Cardiac fibroblast (primary cell): ENCODE measurements at regions not wholly inside any gene's neighbourhood (a gene's known extent, or its start where the extent isn't known, plus 50 kb on each side); places are given as distances from the start of the nearest gene placed in this dataset.

ENCODE experiments used
- DNase-seq, 2 donors: peaks; one replicate each; pipeline versions ENCODE4 v3.0.0 to v3.0.0-alpha.2; 2010; ENCODE audit warnings: low read depth in 2 of 2
- H3K4me3 ChIP-seq, 2 donors: replicated peaks in 1 of 2; 1 replicate in 1 of 2; 2 replicates in 1 of 2; pipeline ENCODE4 v1.5.1; 2011; ENCODE audit warnings: low read depth in 2 of 2, low read length in 2 of 2, mild to moderate bottlenecking in 2 of 2, moderate library complexity in 1 of 2
- CTCF ChIP-seq: IDR thresholded peaks from one replicate; pipeline ENCODE4 v1.5.1; 2011; ENCODE audit warnings: low read depth, mild to moderate bottlenecking, low read length, inconsistent platforms

GRCh38 chr1:30331415-30332065, 391.8 kb downstream of the MATN1 start:
- no peak for TF ChIP-seq CTCF
- no peak overlapping the region for H3K4me3 ChIP-seq
- no peak for DNase-seq

GRCh38 chr1:30330644-30331043, 392.7 kb downstream of the MATN1 start:
- no peak for DNase-seq
- no peak for TF ChIP-seq CTCF

GRCh38 chr1:30329802-30330557, 393.4 kb downstream of the MATN1 start:
- DNase-seq: no peak
- no peak overlapping the region for H3K4me3 ChIP-seq
- TF ChIP-seq CTCF: no peak

More at GRCh38 chr1:30330644-30331043, 392.7 kb downstream of the MATN1 start:
- no peak overlapping the region for H3K4me3 ChIP-seq

- H3K4me3 ChIP-seq: no peak overlapping the region
- DNase-seq: no peak
- TF ChIP-seq CTCF: no peak
Observed at GRCh38 chr1:30329263-30329753, 394.1 kb downstream of the MATN1 start.

- no peak overlapping the region for H3K4me3 ChIP-seq
- no peak for DNase-seq
- TF ChIP-seq CTCF: no peak
Observed at GRCh38 chr1:30328401-30329262, 394.8 kb downstream of the MATN1 start.

- TF ChIP-seq CTCF: no peak
- DNase-seq: no peak
- no peak overlapping the region for H3K4me3 ChIP-seq
Observed at GRCh38 chr1:30328100-30328370, 395.4 kb downstream of the MATN1 start.
